ENCODE measurements at regions not wholly inside any gene's neighbourhood (a gene's known extent, or its start where the extent isn't known, plus 50 kb on each side); places are given as distances from the start of the nearest gene placed in this dataset.

DNA sequence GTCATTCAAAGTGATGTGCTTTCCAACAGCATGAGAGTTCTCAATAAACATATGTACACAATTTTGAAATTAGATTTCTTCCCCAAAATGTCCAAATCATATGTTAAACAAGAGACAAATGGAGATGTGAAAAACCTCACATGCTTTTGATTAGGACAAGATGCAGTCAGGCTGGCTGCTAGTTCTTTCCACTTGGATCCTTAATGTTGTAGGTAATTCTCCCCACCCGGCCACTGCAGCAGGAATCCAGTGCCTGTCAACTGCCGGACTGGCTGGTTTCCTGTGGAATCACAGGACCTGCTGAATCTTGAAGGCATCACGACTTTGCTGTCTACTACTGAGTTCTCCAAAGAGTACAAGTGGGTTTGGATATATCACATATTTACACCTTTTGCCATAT, 138.6 kb upstream of the AKR1E2 start:
- DNase-seq, result no peak

DNA sequence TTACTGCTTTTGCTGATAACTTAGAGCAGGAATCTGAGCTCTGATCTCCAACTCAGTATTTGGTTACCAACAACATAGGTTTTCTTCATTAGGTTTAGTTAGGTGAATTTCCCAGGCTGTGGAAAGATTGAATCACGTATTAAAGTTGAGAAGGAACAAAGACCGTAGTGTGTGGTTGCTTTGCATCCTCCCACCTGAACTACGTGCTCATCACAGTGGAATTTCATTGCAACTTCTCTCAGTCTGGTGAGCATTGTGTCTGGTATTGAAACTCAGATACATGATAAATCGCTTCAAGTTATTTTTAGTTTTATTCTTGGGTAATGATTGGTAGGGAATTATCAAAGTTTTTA, 139.4 kb upstream of the AKR1E2 start:
- DNase-seq, result no peak

DNA sequence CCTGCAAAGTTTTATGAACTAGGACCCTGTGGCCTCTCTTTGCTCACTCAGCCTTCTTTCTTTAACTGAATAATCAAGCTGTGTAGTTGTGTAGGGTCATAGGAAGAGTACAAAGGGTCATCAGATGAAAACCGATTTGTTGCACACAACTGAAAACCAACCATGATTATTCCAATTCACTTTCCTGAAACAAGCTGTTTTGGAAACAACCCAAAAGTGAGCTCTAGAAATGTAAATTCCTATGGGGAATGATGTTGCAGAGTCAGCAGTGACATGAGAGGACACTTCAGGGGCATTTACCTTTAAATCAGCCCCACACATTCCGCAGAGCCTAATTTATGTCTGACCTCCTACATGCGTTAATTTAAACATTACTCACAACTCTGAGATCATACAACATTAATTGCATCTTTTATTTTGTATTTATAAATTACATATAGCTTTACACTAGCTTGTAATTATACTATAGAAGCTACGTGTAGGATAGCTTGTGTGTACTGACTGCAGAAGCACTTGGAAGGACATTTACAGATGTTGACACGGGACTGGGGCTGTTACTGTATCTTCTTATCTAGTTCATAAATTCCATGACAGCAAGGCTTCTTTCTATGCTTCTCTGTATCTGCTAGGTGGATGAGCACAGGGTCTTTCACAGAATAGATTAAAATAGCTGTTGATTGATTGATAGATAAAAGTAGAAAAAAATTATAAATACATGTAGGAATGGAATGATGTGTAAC, 139.9 kb upstream of the AKR1E2 start:
- DNase-seq, result no peak

- no peak for DNase-seq
Observed at GRCh38 chr10:4685491-4685890, 140.5 kb upstream of the AKR1E2 start.

DNA sequence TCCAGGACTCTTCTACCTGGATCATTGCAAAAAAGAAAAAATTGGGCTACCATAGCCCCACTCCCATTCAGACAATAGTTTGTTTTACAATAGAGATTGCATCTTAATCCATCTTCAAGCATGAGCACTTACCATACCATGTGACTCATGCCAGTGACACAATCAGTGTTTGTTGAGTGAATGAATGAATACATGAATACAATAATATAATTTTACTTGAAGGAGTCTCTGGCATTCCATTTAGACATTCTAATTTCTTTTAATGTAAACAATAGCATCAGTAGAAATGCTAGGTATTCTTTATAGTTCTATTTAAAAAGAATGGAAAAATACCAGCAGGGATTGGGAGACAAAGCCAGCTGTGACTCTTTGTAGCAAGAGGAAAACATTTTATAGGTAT, 141.6 kb upstream of the AKR1E2 start:
- DNase-seq, result no peak

DNA sequence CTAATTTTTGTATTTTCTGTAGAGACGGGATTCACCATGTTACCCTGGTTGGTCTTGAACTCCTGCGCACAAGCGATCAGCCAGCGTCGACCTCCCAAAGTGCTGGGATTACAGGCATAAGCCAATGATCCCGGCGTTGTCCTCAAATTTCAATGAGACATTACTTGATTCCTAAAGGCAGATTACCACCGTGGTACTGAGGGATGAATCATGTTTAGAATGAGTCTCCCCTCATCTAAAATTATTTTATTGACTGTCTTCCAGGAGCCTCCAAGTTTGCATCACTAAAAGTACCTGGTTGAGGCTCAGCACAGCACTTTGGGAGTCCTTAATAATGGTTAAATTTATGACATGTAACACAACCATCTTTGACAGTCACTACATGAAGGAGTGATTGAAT, 142.2 kb upstream of the AKR1E2 start:
- DNase-seq, result no peak

DNA sequence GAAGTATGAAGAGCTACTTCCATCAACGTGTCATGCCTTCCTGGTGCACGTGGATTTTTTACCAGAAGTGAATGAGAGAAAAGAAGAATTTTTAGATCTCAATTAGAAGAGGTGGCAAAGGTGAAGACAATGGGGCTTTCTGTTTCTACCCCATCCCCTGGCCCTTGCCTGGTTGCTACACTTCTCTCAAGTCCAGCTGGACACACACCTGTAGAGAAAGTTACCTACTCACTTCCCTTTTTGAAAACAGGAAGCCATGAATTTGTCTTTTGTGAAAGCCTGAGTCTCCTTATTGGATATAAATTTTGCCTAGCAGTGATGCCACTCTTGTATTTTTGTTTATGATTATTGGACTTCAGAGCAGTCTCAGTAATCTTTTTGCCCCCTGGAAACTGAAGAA, 142.9 kb upstream of the AKR1E2 start:
- no peak for DNase-seq

DNA sequence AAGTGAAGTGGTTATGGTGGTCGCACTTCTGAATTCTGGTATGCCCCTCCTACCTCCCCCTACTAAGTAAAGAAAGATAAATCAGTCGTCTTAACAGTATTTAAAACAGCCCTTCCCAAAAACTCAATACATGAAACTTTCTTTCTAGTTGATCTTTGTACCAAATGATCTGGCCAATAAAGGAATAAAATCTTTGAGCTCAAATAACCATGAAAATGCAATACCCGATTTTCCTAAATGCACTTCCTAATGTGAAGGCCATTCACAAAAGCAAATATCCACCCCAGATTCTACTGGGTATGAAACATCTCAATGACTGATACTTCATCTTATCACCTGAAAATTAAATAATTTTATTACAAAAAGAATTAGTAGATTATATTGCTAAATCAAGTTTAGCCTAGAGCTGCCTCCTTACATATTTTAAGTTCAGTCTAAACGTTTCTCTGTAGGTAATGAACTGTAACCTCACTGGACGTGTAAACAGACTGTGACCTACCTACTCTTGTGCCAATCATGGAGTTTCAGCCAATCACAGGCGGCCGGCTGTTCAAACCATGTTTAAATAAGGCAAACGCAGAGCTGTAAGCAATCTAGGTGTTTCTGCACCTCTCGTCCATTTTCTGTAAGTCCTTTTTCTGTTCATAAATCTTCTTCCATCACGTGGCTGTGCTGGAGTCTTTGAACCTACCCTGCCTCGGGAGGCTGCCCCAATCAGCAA, 146.9 kb upstream of the AKR1E2 start:
- no peak for DNase-seq

GRCh38 chr10:4678023-4678950, 147.7 kb upstream of the AKR1E2 start:
- no peak for DNase-seq

DNA sequence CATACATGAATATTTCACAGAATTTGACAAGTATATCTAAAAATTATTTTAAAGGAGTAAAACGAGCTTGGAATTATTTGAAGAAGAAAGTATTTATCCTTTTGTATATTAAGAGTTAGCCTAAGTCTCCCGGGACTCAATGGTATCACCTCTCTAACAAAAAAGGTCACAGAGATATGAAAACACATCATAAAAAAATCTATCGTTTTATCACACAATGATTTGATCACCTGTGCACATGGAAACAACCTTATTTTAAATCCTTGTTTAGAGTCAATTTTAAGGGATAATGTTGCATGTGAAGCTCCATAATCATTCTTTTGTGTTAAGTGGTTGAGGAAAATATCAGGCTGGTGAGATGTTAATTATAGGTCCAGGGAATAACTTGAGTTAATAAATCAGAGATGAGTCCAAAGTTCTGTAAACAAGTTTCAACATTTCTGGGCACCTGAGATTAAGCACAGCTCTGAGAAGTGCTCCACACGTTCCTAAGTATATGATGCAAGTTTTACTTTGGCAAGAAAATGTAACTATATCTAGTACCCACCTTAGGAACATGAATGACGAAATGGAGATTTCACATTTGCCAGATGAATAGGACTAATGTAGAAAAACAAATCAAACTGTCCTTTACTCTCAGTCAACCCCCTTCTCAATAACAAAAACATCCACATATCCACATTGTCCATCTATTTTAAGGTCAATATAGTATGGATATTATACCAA, 148.5 kb upstream of the AKR1E2 start:
- no peak for DNase-seq

- no peak for DNase-seq
Observed at GRCh38 chr10:4676566-4676965, 149.4 kb upstream of the AKR1E2 start.

DNA sequence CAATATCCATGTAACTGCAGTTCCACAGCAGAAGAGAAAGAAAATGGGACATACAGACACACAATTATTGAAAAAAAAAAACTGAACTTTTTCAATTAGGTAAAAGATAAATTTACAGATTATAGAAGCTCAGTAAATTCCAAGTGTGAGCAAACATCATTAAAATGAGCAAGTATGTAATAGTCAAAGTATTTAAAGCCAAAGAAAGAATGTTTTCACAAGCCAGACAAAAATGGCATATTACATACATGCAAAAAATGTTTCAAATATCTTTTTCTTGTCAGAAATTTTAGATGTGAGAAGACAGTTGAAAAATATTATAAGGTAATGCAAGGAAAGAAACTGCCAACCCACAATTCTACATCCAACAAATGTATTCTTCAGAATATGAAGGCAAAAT, 150.2 kb upstream of the AKR1E2 start:
- DNase-seq, result no peak

DNA sequence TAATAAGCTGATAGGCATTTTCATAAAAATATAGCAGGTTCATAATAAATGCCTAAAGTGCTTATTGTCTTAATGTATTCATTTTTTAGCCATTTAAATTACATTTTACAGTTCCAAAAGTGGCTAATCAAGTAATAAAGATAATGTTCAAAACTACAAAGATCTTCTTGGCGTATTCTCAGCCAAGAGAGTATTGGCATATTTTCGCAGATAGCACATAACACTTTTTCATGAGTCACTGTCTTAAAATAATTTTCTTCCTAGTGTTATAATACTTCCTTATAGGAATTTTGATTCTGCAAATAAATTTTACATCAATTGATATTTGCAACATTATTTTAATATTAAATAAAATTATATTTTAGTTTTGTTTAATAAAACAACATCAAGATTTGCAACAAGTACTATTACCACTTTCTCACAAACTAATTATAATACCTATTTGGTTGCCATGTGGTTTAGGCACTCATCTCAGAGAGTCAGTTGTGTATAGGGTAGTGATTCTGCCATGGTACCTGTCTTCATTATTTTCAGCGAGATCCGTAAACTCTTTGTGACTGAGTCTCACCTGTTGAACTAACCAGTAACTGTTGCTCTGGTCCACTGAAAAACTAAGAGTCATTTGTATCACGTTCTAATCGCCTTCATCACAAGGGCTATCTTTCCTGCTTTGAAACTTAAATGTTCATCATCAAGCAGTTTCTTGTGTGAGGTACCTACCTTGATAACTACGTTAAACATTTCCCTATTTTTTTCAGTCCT, 152.5 kb upstream of the AKR1E2 start:
- no peak for DNase-seq

- DNase-seq, result no peak
Observed at GRCh38 chr10:4672201-4672600, 153.8 kb upstream of the AKR1E2 start.

- DNase-seq, result no peak
Observed at GRCh38 chr10:4671451-4672145, 154.4 kb upstream of the AKR1E2 start.

GRCh38 chr10:4670737-4671136, 155.3 kb upstream of the AKR1E2 start:
- DNase-seq, result no peak

DNA sequence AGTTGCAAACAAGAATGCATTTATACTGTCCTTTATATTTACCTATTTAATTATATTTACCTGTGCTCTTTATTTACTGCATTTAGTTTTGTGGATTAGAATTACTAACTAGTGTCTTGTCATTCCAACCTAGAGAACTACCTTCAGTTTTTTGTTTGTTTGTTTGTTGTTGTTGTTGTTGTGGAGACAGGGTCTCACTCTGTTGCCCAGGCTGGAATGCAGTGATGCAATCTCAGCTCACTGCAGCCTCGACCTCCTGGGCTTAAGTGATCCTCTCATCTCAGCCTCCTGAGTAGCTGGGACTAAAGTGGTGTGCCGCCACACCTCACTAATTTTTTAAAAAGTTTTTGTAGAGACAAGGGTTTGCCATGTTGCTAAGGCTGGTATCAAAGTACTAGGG, 156.4 kb upstream of the AKR1E2 start:
- no peak for DNase-seq

GRCh38 chr10:4663162-4663992, 162.6 kb upstream of the AKR1E2 start:
- peak; percentile 98 for DNase-seq

- no peak for DNase-seq
Observed at GRCh38 chr10:4662576-4663161, 163.3 kb upstream of the AKR1E2 start.

All from NCI-H446 treated with DMSO at 0.1 percent for 48 hours (cell line).